GM12878 (cell line): ENCODE measurements at regions not wholly inside any gene's neighbourhood (a gene's known extent, or its start where the extent isn't known, plus 50 kb on each side); places are given as distances from the start of the nearest gene placed in this dataset.

Experiments used
- CTCF ChIP-seq, 3 experiments: IDR thresholded peaks in 2 of 3; conservative IDR thresholded peaks in 1 of 3; 2 replicates each; pipeline ENCODE4 v1.5.1; 2011; ENCODE audit warnings: low read depth in 3 of 3, low read length in 3 of 3, mild to moderate bottlenecking in 3 of 3, control low read depth in 2 of 3, moderate library complexity in 2 of 3, inconsistent platforms in 1 of 3, mixed read lengths in 1 of 3; ENCODE audit not compliant: control insufficient read depth in 2 of 3, insufficient read depth in 1 of 3; ENCODE audit errors: extremely low read depth in 1 of 3
- EP300 ChIP-seq, 2 experiments: fragments of 150-350 bp in 1 of 2; IDR thresholded peaks; 2 replicates each; pipeline ENCODE4 v1.6.1; 2011 to 2012; ENCODE audit warnings: low read depth in 2 of 2, low read length in 2 of 2, borderline replicate concordance in 1 of 2, improper control_type of control experiment in 1 of 2, inconsistent platforms in 1 of 2; ENCODE audit not compliant: control insufficient read depth in 1 of 2
- ETV6 ChIP-seq, 2 experiments: fragments of 450-650 bp in 1 of 2; IDR thresholded peaks in 1 of 2; conservative IDR thresholded peaks in 1 of 2; 2 replicates each; pipeline ENCODE4 v1.6.1; 2014; ENCODE audit warnings: antibody characterized with exemption in 1 of 2, borderline replicate concordance in 1 of 2, low read depth in 1 of 2, mild to moderate bottlenecking in 1 of 2, moderate library complexity in 1 of 2
- EZH2 ChIP-seq: IDR thresholded peaks from 2 replicates; pipeline ENCODE4 v1.6.1; 2012; ENCODE audit warnings: low read depth, mild to moderate bottlenecking, control low read depth, inconsistent platforms, low read length, borderline replicate concordance; ENCODE audit not compliant: control insufficient read depth
- MAX ChIP-seq: IDR thresholded peaks from 2 replicates; pipeline ENCODE4 v1.6.1; 2012; ENCODE audit warnings: low read depth, low read length, improper control_type of control experiment
- MXI1 ChIP-seq: fragments of 150-350 bp; IDR thresholded peaks from 2 replicates; pipeline ENCODE4 v1.6.1; 2011; ENCODE audit warnings: low read depth, mild to moderate bottlenecking, inconsistent platforms, low read length, improper control_type of control experiment
- POLR2AphosphoS5 ChIP-seq: IDR thresholded peaks from 2 replicates; pipeline ENCODE4 v1.6.1; 2011; ENCODE audit warnings: mild to moderate bottlenecking, low read length, inconsistent platforms
- SMC3 ChIP-seq: IDR thresholded peaks from 2 replicates; pipeline ENCODE4 v1.6.1; 2011; ENCODE audit warnings: low read length, improper control_type of control experiment, borderline replicate concordance
- USF1 ChIP-seq: IDR thresholded peaks from 2 replicates; pipeline ENCODE4 v1.6.1; 2011; ENCODE audit warnings: borderline replicate concordance, low read depth, mild to moderate bottlenecking, moderate library complexity, mixed read lengths, low read length; ENCODE audit not compliant: insufficient read depth; ENCODE audit errors: extremely low read length
- USF2 ChIP-seq: IDR thresholded peaks from 2 replicates; pipeline ENCODE4 v1.6.1; 2011; ENCODE audit warnings: low read depth, low read length, improper control_type of control experiment, borderline replicate concordance

DNA sequence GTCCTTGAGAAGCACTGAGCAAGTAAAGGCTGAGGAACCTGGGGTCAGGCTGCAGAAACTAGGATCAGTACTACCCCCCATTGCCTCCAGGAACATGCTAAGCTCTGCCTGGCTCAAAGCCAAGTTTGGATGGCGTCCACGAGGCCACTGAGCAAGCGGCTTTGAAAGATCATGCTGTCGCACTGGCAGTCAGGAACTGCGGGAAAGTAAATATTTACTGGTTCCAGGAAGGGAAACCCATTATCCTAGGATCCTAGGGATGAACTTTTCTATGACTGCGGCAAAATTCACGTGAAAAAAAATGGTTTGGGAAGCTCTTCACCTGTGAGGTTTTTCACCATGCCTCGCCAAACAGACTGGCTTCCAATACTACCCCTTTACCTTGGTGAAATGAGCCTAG, 75.3 kb upstream of the PJA2 start:
- TF ChIP-seq POLR2AphosphoS5: no peak
- TF ChIP-seq MAX: no peak
- no peak for TF ChIP-seq USF1
- TF ChIP-seq MXI1: no peak
- no peak for TF ChIP-seq SMC3
- no peak for TF ChIP-seq EZH2
- TF ChIP-seq USF2: no peak
- no peak for TF ChIP-seq EP300 (IDR thresholded peaks at IDR 0.05; ENCODE audit: borderline replicate concordance in 1 of 2, control insufficient read depth in 1 of 2, low read depth in 2 of 2, low read length in 2 of 2)
- no peak for TF ChIP-seq ETV6 (conservative IDR thresholded peaks at IDR 0.05 in 1 of 2, IDR thresholded peaks at IDR 0.05 in 1 of 2; ENCODE audit: borderline replicate concordance in 1 of 2, low read depth in 1 of 2)
- TF ChIP-seq CTCF (IDR thresholded peaks at IDR 0.05 in 2 of 3, conservative IDR thresholded peaks at IDR 0.05 in 1 of 3; ENCODE audit: control insufficient read depth in 2 of 3, extremely low read depth in 1 of 3, insufficient read depth in 1 of 3, low read depth in 3 of 3, low read length in 3 of 3): no peak
